H1 (cell line): ENCODE measurements at regions not wholly inside any gene's neighbourhood (a gene's known extent, or its start where the extent isn't known, plus 50 kb on each side); places are given as distances from the start of the nearest gene placed in this dataset.

ENCODE experiments used
- CTCF ChIA-PET: fragments of 300-600 bp; sonication (Branson Sonifier 250); formaldehyde crosslinking; loops from one replicate; lab custom pipeline; 2021; ENCODE audit not compliant: partially characterized antibody; lab: Charles Lee
- POLR2A ChIA-PET: fragments of 300-600 bp; sonication (Branson Sonifier 250); formaldehyde crosslinking; loops from one replicate; lab custom pipeline; 2021; ENCODE audit warnings: inconsistent platforms; ENCODE audit not compliant: partially characterized antibody; lab: Charles Lee
- DNase-seq, 2 experiments: peaks; one replicate each; pipeline versions ENCODE4 v3.0.0 to v3.0.0-alpha.2; 2010 to 2022; ENCODE audit warnings: low spot score in 2 of 2, low read depth in 1 of 2, mixed read lengths in 1 of 2
- FAIRE-seq: peaks from 2 replicates; lab custom pipeline; 2011; peaks lifted over from hg19 to GRCh38; lab: Jason Lieb, UNC
- H2AFZ ChIP-seq: 2 replicates; pipeline ENCODE4 v1.8.1; 2012; ENCODE audit warnings: low read length, inconsistent platforms
- H2AK5ac ChIP-seq: 2 replicates; pipeline ENCODE4 v1.6.1; 2013; ENCODE audit warnings: low read depth, low read length
- H2BK120ac ChIP-seq: replicated peaks from 2 replicates; pipeline ENCODE3; 2013; ENCODE audit warnings: low read depth, low read length, inconsistent platforms
- H2BK12ac ChIP-seq: 2 replicates; pipeline ENCODE4 v1.6.1; 2013; ENCODE audit warnings: low read depth, low read length
- H2BK15ac ChIP-seq: 2 replicates; pipeline ENCODE4 v1.6.1; 2013; ENCODE audit warnings: low read length
- H2BK20ac ChIP-seq: 2 replicates; pipeline ENCODE4 v1.6.1; 2013; ENCODE audit warnings: low read length
- H2BK5ac ChIP-seq: 2 replicates; pipeline ENCODE4 v1.6.1; 2013; ENCODE audit warnings: low read depth, low read length
- H3K14ac ChIP-seq: 2 replicates; pipeline ENCODE4 v1.6.1; 2013; ENCODE audit warnings: inconsistent platforms; ENCODE audit not compliant: insufficient read length
- H3K18ac ChIP-seq: 2 replicates; pipeline ENCODE4 v1.6.1; 2013; ENCODE audit warnings: low read length; ENCODE audit errors: extremely low read depth
- H3K23ac ChIP-seq: 2 replicates; pipeline ENCODE4 v1.6.1; 2013; ENCODE audit warnings: inconsistent platforms; ENCODE audit not compliant: insufficient read length
- H3K23me2 ChIP-seq: 2 replicates; pipeline ENCODE4 v1.6.1; 2013; ENCODE audit warnings: low read depth, low read length
- H3K27ac ChIP-seq: 2 replicates; pipeline ENCODE4 v1.6.1; 2011; ENCODE audit warnings: low read depth, low read length, inconsistent platforms
- H3K27me3 ChIP-seq, 4 experiments: replicated peaks in 1 of 4; 1 replicate in 1 of 4; 2 replicates in 3 of 4; pipeline versions ENCODE4 v1.6.1 to v1.8.1; 2011 to 2013; ENCODE audit warnings: low read length in 3 of 4, mild to moderate bottlenecking in 3 of 4, inconsistent platforms in 2 of 4, mixed read lengths in 2 of 4, moderate library complexity in 1 of 4; ENCODE audit not compliant: control insufficient read depth in 3 of 4, insufficient read depth in 3 of 4; ENCODE audit errors: extremely low read depth in 1 of 4
- H3K36me3 ChIP-seq, 4 experiments: 2 replicates each; pipeline versions ENCODE4 v1.6.1 to v1.8.1; 2011 to 2013; ENCODE audit warnings: mild to moderate bottlenecking in 4 of 4, low read length in 3 of 4, moderate library complexity in 2 of 4, control low read depth in 1 of 4, inconsistent platforms in 1 of 4; ENCODE audit not compliant: insufficient read depth in 4 of 4, control insufficient read depth in 2 of 4
- H3K4ac ChIP-seq: replicated peaks from 2 replicates; pipeline ENCODE3; 2013; ENCODE audit warnings: low read length, low read depth, mixed read lengths, inconsistent platforms; ENCODE audit not compliant: insufficient read length
- H3K4me1 ChIP-seq, 4 experiments: replicated peaks in 1 of 4; 1 replicate in 1 of 4; 2 replicates in 3 of 4; pipeline versions ENCODE4 v1.6.1 to v1.8.1; 2011 to 2013; ENCODE audit warnings: low read length in 3 of 4, inconsistent platforms in 2 of 4, mixed read lengths in 1 of 4; ENCODE audit not compliant: insufficient read depth in 4 of 4, control insufficient read depth in 3 of 4
- H3K4me2 ChIP-seq, 2 experiments: 2 replicates each; pipeline versions ENCODE4 v1.6.1 to v1.8.1; 2011 to 2013; ENCODE audit warnings: low read depth in 2 of 2, low read length in 2 of 2, control low read depth in 1 of 2, inconsistent platforms in 1 of 2, mild to moderate bottlenecking in 1 of 2; ENCODE audit not compliant: insufficient read depth in 1 of 2
- H3K4me3 ChIP-seq, 4 experiments: fragments of 200-600, 300-600 bp in 1 of 4; sonication (generic), shearing (Covaris generic), sonication (Bioruptor Twin) in 1 of 4; 2 replicates each; pipeline versions ENCODE4 v1.5.1 to v1.8.1; 2011 to 2016; ENCODE audit warnings: low read length in 4 of 4, low read depth in 3 of 4, control low read depth in 2 of 4, inconsistent platforms in 2 of 4, mild to moderate bottlenecking in 2 of 4, mixed read lengths in 1 of 4, moderate library complexity in 1 of 4; ENCODE audit not compliant: insufficient read depth in 2 of 4; ENCODE audit errors: extremely low read depth in 1 of 4
- H3K56ac ChIP-seq: replicated peaks from 2 replicates; pipeline ENCODE3; 2013; ENCODE audit warnings: low read depth, mild to moderate bottlenecking, mixed read lengths, low read length, inconsistent platforms; ENCODE audit not compliant: insufficient read length
- H3K79me1 ChIP-seq: 2 replicates; pipeline ENCODE4 v1.6.1; 2013; ENCODE audit warnings: low read depth, low read length, control low read depth
- H3K79me2 ChIP-seq, 2 experiments: 2 replicates each; pipeline versions ENCODE4 v1.6.1 to v1.8.1; 2012 to 2013; ENCODE audit warnings: low read length in 2 of 2, mild to moderate bottlenecking in 2 of 2, inconsistent platforms in 1 of 2; ENCODE audit not compliant: insufficient read depth in 2 of 2, control insufficient read depth in 1 of 2
- H3K9ac ChIP-seq, 4 experiments: replicated peaks in 1 of 4; 1 replicate in 1 of 4; 2 replicates in 3 of 4; pipeline versions ENCODE4 v1.6.1 to v1.8.1; 2011 to 2013; ENCODE audit warnings: low read depth in 3 of 4, low read length in 3 of 4, control low read depth in 2 of 4, mild to moderate bottlenecking in 2 of 4, moderate library complexity in 2 of 4, inconsistent platforms in 1 of 4; ENCODE audit errors: extremely low read depth in 1 of 4
- H3K9me3 ChIP-seq, 2 experiments: 2 replicates each; pipeline versions ENCODE4 v1.6.1 to v1.8.1; 2012 to 2013; ENCODE audit warnings: mild to moderate bottlenecking in 2 of 2, moderate library complexity in 2 of 2, control low read depth in 1 of 2, inconsistent platforms in 1 of 2, low read depth in 1 of 2, low read length in 1 of 2, mixed read lengths in 1 of 2; ENCODE audit not compliant: insufficient read depth in 2 of 2
- H4K20me1 ChIP-seq, 2 experiments: replicated peaks in 1 of 2; 2 replicates each; pipeline versions ENCODE3 to v1.8.1; 2011 to 2013; ENCODE audit warnings: inconsistent platforms in 2 of 2, low read length in 2 of 2, mild to moderate bottlenecking in 1 of 2; ENCODE audit not compliant: insufficient read depth in 2 of 2, control insufficient read depth in 1 of 2
- H4K5ac ChIP-seq: 2 replicates; pipeline ENCODE4 v1.6.1; 2013; ENCODE audit warnings: low read length, low read depth, mixed read lengths, inconsistent platforms; ENCODE audit not compliant: insufficient read length
- H4K8ac ChIP-seq: 2 replicates; pipeline ENCODE4 v1.8.0; 2013; ENCODE audit warnings: mild to moderate bottlenecking, moderate library complexity, low read length, inconsistent platforms; ENCODE audit not compliant: insufficient read depth; ENCODE audit errors: extremely low read depth
- H4K91ac ChIP-seq: replicated peaks from 2 replicates; pipeline ENCODE3; 2013; ENCODE audit warnings: low read length, mixed read lengths, inconsistent platforms; ENCODE audit not compliant: insufficient read length
- CEBPB ChIP-seq: IDR thresholded peaks from 2 replicates; pipeline ENCODE4 v1.6.1; 2012; ENCODE audit warnings: low read depth, low read length
- SUZ12 ChIP-seq: fragments of 200-600 bp; sonication (generic); IDR thresholded peaks from 2 replicates; pipeline ENCODE4 v1.6.1; 2012; ENCODE audit warnings: mild to moderate bottlenecking, inconsistent platforms, low read length, moderate library complexity, mixed read lengths
- TAF1 ChIP-seq: IDR thresholded peaks from 2 replicates; pipeline ENCODE4 v1.6.1; 2011; ENCODE audit warnings: mild to moderate bottlenecking, low read depth, low read length
- WGBS, 2 experiments: shearing (Covaris generic) in 1 of 2; methylation state at CpG; one replicate each; pipeline versions ENCODE4 v1.1.6 to v1.1.7; 2013 to 2015; ENCODE audit warnings: low lambda C conversion rate in 2 of 2, mixed read lengths in 2 of 2, inconsistent platforms in 1 of 2, low coverage in 1 of 2, missing lambda C conversion rate in 1 of 2; ENCODE audit not compliant: insufficient replicate concordance in 2 of 2, insufficient coverage in 1 of 2, insufficient read length in 1 of 2; ENCODE audit errors: extremely low coverage in 1 of 2, missing lambda C conversion rate in 1 of 2; 5-methylcytosine and 5-hydroxymethylcytosine counted together

DNA sequence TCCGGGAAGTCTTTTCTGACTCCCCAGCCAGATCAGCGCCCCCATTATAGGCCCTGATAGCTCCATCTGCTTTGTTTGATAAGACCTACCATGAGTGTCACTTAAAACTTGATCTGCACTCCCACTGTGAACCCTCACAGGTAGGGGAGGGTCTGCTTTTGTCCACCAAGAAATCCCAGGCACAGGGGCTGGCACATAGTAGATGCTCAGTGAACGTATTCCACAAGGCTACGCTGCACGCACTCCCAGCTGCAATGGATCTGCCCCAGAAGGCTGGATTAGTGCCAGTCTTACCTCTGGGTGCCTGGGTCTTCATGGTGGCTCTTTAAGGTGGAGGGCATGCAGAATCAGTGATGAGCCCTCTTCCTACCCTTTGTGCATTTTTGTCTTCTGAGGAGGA lies 447.1 kb downstream of the PTPRU start:
- Histone ChIP-seq H3K9me3 (peaks cover 0 to 5% of the 10 kb centered on the region in 2 experiments; a peak in 1 of 4 replicates), H4K20me1 (no peaks in the 10 kb centered on the region), H4K91ac (no peak overlapping the region), H3K79me2 (no peaks in the 10 kb centered on the region), H3K9ac (no peak overlapping the region), H3K79me1 (no peaks in the 10 kb centered on the region), H3K4me2 (no peak overlapping the region), H3K4me3 (no peak overlapping the region), H2BK15ac (0 out of 2 replicates have a peak overlapping the region, but pooled peaks have one; percentile 31), H3K27me3 (no peaks in the 10 kb centered on the region), H2BK20ac (no peak overlapping the region), H3K23me2 (no peaks in the 10 kb centered on the region), H4K5ac (no peak overlapping the region), H3K56ac (no peak overlapping the region), H3K14ac (no peak overlapping the region), H2BK120ac (no peak overlapping the region), H4K8ac (no peak overlapping the region), H3K23ac (no peak overlapping the region), H3K36me3 (no peaks in the 10 kb centered on the region), H2AFZ (no peak overlapping the region), H2AK5ac (no peak overlapping the region), H3K18ac (no peak overlapping the region), H3K27ac (no peak overlapping the region), H2BK5ac (no peak overlapping the region), H3K4me1 (no peaks in the 10 kb centered on the region; a peak in 2 of 7 replicates), H2BK12ac (0 out of 2 replicates have a peak overlapping the region, but pooled peaks have one; percentile 60), H3K4ac (no peak overlapping the region)
- DNase-seq (peak in 1 of 2 experiments; percentile 28), FAIRE-seq (no peak)
- ChIA-PET POLR2A (no interaction called here), CTCF (interaction anchor here (0.6 to 16.4 kb wide), 5 partner anchors 18 to 351 kb away, joined by 3 to 163 read pairs (median 3); no protein-coding TSS in a partner anchor)
- TF ChIP-seq SUZ12 = no peak
- no peak for TF ChIP-seq CEBPB
- TF ChIP-seq TAF1 = no peak
- WGBS, 2 experiments = 93% methylated on average over 5 of the region's 5 CpGs; no CpG with 5 or more reads in 1 of the 2 experiments
